A549 (cell line): ENCODE measurements at regions not wholly inside any gene's neighbourhood (a gene's known extent, or its start where the extent isn't known, plus 50 kb on each side); places are given as distances from the start of the nearest gene placed in this dataset.

Source experiments
- ATAC-seq, 2 experiments: fragments of 200-7000 bp in 1 of 2; fragments of >200 bp in 1 of 2; cut with Nextera tagmentation in 1 of 2; cut with Tn5 transposase in 1 of 2; 3 replicates each; pipeline versions ENCODE4 v1.8.0 to v1.9.1; 2018 to 2020; ENCODE audit warnings: mild to moderate bottlenecking in 1 of 2, moderate library complexity in 1 of 2
- CTCF ChIA-PET: fragments of 300-600 bp; sonication (Branson Sonifier 250); formaldehyde crosslinking; extraction: SDS; loops from one replicate; lab custom pipeline; 2021; ENCODE audit warnings: antibody characterized with exemption, inconsistent platforms; lab: Yijun Ruan, JAX
- POLR2A ChIA-PET: fragments of 350-600 bp; formaldehyde crosslinking; extraction: SDS; loops from one replicate; lab custom pipeline; 2021; ENCODE audit warnings: antibody characterized with exemption, inconsistent platforms; lab: Yijun Ruan, JAX
- DNase-seq, 2 experiments: peaks; one replicate each; pipeline versions ENCODE4 v3.0.0 to v3.0.0-alpha.2; 2011 to 2016; ENCODE audit warnings: low read depth in 1 of 2, low spot score in 1 of 2
- FAIRE-seq: peaks from 2 replicates; lab custom pipeline; 2011; peaks lifted over from hg19 to GRCh38; lab: Jason Lieb, UNC
- H3K27ac ChIP-seq, 2 experiments: fragments of >200 bp; sonication (Bioruptor Twin); formaldehyde crosslinking; 3 replicates each; pipeline ENCODE4 v1.5.1; 2016 to 2017
- H3K4me1 ChIP-seq: fragments of >200 bp; sonication (Bioruptor Twin); formaldehyde crosslinking; 3 replicates; pipeline ENCODE4 v1.6.1; 2016
- H3K4me2 ChIP-seq: fragments of >200 bp; sonication (Bioruptor Twin); formaldehyde crosslinking; 3 replicates; pipeline ENCODE4 v1.6.1; 2016
- H3K4me3 ChIP-seq: fragments of >200 bp; sonication (Bioruptor Twin); formaldehyde crosslinking; 3 replicates; pipeline ENCODE4 v1.5.1; 2016
- H3K9me3 ChIP-seq: fragments of >200 bp; sonication (Bioruptor Twin); formaldehyde crosslinking; 3 replicates; pipeline ENCODE4 v1.6.1; 2016
- BCL3 ChIP-seq: fragments of >200 bp; sonication (Bioruptor Twin); formaldehyde crosslinking; IDR thresholded peaks from 3 replicates; pipeline ENCODE4 v1.6.1; 2016
- BHLHE40 ChIP-seq: IDR thresholded peaks from 2 replicates; pipeline ENCODE4 v1.6.1; 2012; ENCODE audit warnings: low read depth, low read length, inconsistent platforms
- CEBPB ChIP-seq, 2 experiments: fragments of >200 bp in 1 of 2; sonication (Bioruptor Twin) in 1 of 2; formaldehyde crosslinking in 1 of 2; IDR thresholded peaks; 2 replicates each; pipeline ENCODE4 v1.6.1; 2012 to 2016
- CHD2 ChIP-seq: fragments of 150-350 bp; IDR thresholded peaks from 2 replicates; pipeline ENCODE4 v1.6.1; 2014; ENCODE audit warnings: low read length; ENCODE audit not compliant: partially characterized antibody
- ELK1 ChIP-seq: fragments of 150-350 bp; IDR thresholded peaks from 2 replicates; pipeline ENCODE4 v1.6.1; 2014; ENCODE audit warnings: low read depth, mild to moderate bottlenecking, low read length
- FOSB ChIP-seq: fragments of 250-450 bp; sonication (Bioruptor Pico); IDR thresholded peaks from 2 replicates; pipeline ENCODE4 v1.5.0; 2020; ENCODE audit warnings: mild to moderate bottlenecking, moderate library complexity
- HEYL ChIP-seq: fragments of 250-450 bp; sonication (Bioruptor Pico); IDR thresholded peaks from 2 replicates; pipeline ENCODE4 v1.8.0; 2021; ENCODE audit warnings: mild to moderate bottlenecking, moderate library complexity
- HOXB13 ChIP-seq: fragments of 250-450 bp; sonication (Bioruptor Pico); IDR thresholded peaks from 2 replicates; pipeline ENCODE4 v1.5.0; 2020; ENCODE audit warnings: low read depth, mild to moderate bottlenecking, moderate library complexity
- JUN ChIP-seq, 2 experiments: fragments of >200 bp; sonication (Bioruptor Twin); formaldehyde crosslinking; IDR thresholded peaks; 2 replicates in 1 of 2; 3 replicates in 1 of 2; pipeline ENCODE4 v1.6.1; 2016 to 2017
- JUNB ChIP-seq: fragments of >200 bp; sonication (Bioruptor Twin); formaldehyde crosslinking; IDR thresholded peaks from 2 replicates; pipeline ENCODE4 v1.6.1; 2016
- MAFK ChIP-seq: fragments of 450-650 bp; IDR thresholded peaks from 2 replicates; pipeline ENCODE4 v1.6.1; 2014; ENCODE audit not compliant: partially characterized antibody
- NR3C1 ChIP-seq: fragments of >200 bp; sonication (Bioruptor Twin); formaldehyde crosslinking; IDR thresholded peaks from 3 replicates; pipeline ENCODE4 v1.6.1; 2017
- PHF8 ChIP-seq: fragments of 200-600 bp; sonication (generic); IDR thresholded peaks from 2 replicates; pipeline ENCODE4 v1.6.1; 2016; ENCODE audit warnings: low read depth, mild to moderate bottlenecking, antibody characterized with exemption, moderate library complexity, borderline replicate concordance
- RAD21 ChIP-seq, 2 experiments: fragments of >200 bp in 1 of 2; sonication (Bioruptor Twin) in 1 of 2; formaldehyde crosslinking in 1 of 2; IDR thresholded peaks in 1 of 2; conservative IDR thresholded peaks in 1 of 2; 2 replicates in 1 of 2; 3 replicates in 1 of 2; pipeline ENCODE4 v1.6.1; 2012 to 2018; ENCODE audit warnings: inconsistent platforms in 1 of 2
- SREBF2 ChIP-seq: fragments of 450-650 bp; IDR thresholded peaks from 2 replicates; pipeline ENCODE4 v1.6.1; 2014; ENCODE audit warnings: mild to moderate bottlenecking, moderate library complexity
- ZFP36 ChIP-seq: fragments of 450-650 bp; IDR thresholded peaks from 2 replicates; pipeline ENCODE4 v1.6.1; 2014; ENCODE audit warnings: borderline replicate concordance; ENCODE audit not compliant: partially characterized antibody
- ZSCAN20 ChIP-seq: fragments of 250-450 bp; sonication (Bioruptor Pico); IDR thresholded peaks from 2 replicates; pipeline ENCODE4 v1.8.0; 2022; ENCODE audit warnings: mild to moderate bottlenecking, moderate library complexity
- WGBS: methylation state at CpG from one replicate; pipeline ENCODE4 v1.1.6; 2017; ENCODE audit errors: missing lambda C conversion rate; 5-methylcytosine and 5-hydroxymethylcytosine counted together
- TF ChIP-seq, protein P1 (sequence below): fragments of 450-650 bp; IDR thresholded peaks from 2 replicates; pipeline ENCODE4 v1.6.1; 2014; ENCODE audit warnings: antibody characterized with exemption
- TF ChIP-seq, protein P2 (sequence below): IDR thresholded peaks from 2 replicates; pipeline ENCODE4 v1.6.1; 2012
- TF ChIP-seq, protein P3 (sequence below): fragments of 250-450 bp; sonication (Bioruptor Pico); IDR thresholded peaks from 2 replicates; pipeline ENCODE4 v1.5.0; 2020; ENCODE audit warnings: low read depth, mild to moderate bottlenecking, moderate library complexity

DNA sequence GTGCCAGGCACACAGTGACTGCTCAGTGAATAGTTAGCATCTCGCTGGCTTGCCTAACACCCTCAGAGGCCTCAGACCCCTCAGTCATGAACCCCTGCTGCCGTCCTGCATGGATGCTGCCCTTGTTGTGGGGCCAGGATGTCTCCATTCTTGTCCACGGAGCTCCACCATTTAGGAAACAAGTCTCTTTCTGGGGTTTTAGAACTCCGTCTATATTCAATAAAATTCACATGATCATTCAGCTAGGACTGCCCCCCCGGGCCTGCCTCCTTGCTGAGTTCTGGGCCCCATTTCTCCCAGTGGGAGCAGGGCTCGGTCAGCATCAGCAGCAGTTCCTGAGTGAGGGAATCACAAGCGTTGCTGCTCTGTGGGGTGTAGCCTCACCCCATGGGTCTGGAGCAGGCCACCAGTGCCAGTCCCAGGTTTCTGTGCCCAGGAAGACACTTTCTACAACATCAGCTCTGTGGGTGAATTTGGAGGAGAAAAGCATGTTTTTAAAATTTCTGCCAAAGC, 134.1 kb downstream of the RHOU start:
- TF ChIP-seq BCL3 (no peak), JUNB (no peak), ZSCAN20 (CRISPR knock-in tag) (no peak), ZFP36 (no peak), JUN (IDR thresholded peaks at IDR 0.05) (no peak), CEBPB (IDR thresholded peaks at IDR 0.05) (no peak)
- TF ChIP-seq, protein P1, sequence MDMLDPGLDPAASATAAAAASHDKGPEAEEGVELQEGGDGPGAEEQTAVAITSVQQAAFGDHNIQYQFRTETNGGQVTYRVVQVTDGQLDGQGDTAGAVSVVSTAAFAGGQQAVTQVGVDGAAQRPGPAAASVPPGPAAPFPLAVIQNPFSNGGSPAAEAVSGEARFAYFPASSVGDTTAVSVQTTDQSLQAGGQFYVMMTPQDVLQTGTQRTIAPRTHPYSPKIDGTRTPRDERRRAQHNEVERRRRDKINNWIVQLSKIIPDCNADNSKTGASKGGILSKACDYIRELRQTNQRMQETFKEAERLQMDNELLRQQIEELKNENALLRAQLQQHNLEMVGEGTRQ = no peak
- Histone ChIP-seq H3K4me2 (no peak overlapping the region), H3K4me3 (no peak overlapping the region), H3K27ac (no peak overlapping the region), H3K9me3 (no peaks in the 10 kb centered on the region), H3K4me1 (peaks cover 26% of the 10 kb centered on the region)
- ATAC-seq (no peak), FAIRE-seq (no peak), DNase-seq (no peak)
- POLR2A ChIA-PET = no interaction called here
- WGBS = 74% methylated on average over 6 of the region's 7 CpGs
- CTCF ChIA-PET = interaction anchor here (0.5 to 1.3 kb wide), 6 partner anchors 8 to 646 kb away, joined by 3 to 4 read pairs (median 3); no protein-coding TSS in a partner anchor

DNA sequence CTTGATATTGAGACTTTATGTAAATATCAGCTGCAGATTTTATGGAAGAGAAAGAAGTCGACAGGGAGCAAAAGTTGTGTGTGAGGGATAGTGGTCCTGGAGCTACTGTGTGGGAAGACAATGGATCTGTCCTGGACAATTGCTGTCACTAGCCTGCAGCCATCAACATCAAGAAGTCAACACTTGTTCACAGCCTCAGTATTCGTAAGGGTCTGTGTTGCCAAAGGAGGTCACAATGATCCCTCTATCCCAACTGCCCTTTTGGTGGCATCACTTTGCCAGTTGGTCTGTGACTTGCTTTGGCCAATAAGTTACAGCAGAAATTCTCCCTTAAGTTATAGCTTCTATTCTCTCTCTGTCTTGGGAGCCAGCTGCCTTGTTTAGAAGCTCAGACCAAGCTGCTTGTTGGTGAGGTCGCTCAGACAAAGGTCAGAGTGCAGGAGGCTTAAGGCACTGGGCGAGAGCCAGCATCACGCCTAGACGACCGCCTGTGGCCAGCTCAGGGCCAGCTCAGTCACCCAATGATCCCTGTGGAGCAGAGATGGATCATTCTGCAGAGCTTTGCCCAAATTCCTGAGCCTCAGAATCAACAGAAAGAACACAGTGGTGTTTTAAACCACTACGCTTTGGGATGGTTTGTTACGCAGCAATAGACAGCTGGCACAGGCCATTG, 134.9 kb downstream of the RHOU start:
- Histone ChIP-seq H3K9me3 (no peaks in the 10 kb centered on the region), H3K27ac (no peak overlapping the region)
- no peak for FAIRE-seq
- ChIA-PET CTCF (interaction anchor here (0.6 to 1.3 kb wide), 4 partner anchors 11 to 118 kb away, joined by 3 to 5 read pairs (median 4); no protein-coding TSS in a partner anchor), POLR2A (no interaction called here)
- TF ChIP-seq MAFK (no peak), FOSB (CRISPR knock-in tag) (no peak), BCL3 (no peak), ZFP36 (no peak), SREBF2 (no peak), HEYL (CRISPR knock-in tag) (no peak), JUNB (no peak), ELK1 (no peak), RAD21 (conservative IDR thresholded peaks at IDR 0.05 in 1 of 2, IDR thresholded peaks at IDR 0.05 in 1 of 2) (no peak), NR3C1 (no peak), CHD2 (no peak), HOXB13 (CRISPR knock-in tag) (no peak), ZSCAN20 (CRISPR knock-in tag) (no peak), PHF8 (no peak), BHLHE40 (no peak)
- TF ChIP-seq, protein P2, sequence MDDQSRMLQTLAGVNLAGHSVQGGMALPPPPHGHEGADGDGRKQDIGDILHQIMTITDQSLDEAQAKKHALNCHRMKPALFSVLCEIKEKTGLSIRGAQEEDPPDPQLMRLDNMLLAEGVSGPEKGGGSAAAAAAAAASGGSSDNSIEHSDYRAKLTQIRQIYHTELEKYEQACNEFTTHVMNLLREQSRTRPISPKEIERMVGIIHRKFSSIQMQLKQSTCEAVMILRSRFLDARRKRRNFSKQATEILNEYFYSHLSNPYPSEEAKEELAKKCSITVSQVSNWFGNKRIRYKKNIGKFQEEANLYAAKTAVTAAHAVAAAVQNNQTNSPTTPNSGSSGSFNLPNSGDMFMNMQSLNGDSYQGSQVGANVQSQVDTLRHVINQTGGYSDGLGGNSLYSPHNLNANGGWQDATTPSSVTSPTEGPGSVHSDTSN = no peak
- TF ChIP-seq, protein P3, sequence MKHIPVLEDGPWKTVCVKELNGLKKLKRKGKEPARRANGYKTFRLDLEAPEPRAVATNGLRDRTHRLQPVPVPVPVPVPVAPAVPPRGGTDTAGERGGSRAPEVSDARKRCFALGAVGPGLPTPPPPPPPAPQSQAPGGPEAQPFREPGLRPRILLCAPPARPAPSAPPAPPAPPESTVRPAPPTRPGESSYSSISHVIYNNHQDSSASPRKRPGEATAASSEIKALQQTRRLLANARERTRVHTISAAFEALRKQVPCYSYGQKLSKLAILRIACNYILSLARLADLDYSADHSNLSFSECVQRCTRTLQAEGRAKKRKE (CRISPR knock-in tag) = no peak
- TF ChIP-seq, protein P1 = no peak
- TF ChIP-seq, all 56 proteins: peak for 0
- ATAC-seq (no peak), DNase-seq (no peak)
- H3K4me2 ChIP-seq = no peak overlapping the region
- peaks cover 22% of the 10 kb centered on the region for H3K4me1 ChIP-seq
- no peak overlapping the region for H3K4me3 ChIP-seq
- WGBS = 86% methylated on average over 9 of the region's 9 CpGs
